AG09309 (cell line): ENCODE measurements at regions not wholly inside any gene's neighbourhood (a gene's known extent, or its start where the extent isn't known, plus 50 kb on each side); places are given as distances from the start of the nearest gene placed in this dataset.

Experiments
- DNase-seq: peaks from one replicate; pipeline ENCODE4 v3.0.0-alpha.2; 2010; ENCODE audit warnings: low read depth
- H3K4me3 ChIP-seq: 2 replicates; pipeline ENCODE4 v1.5.1; 2011; ENCODE audit warnings: mild to moderate bottlenecking, low read depth, low read length, moderate library complexity; ENCODE audit not compliant: control insufficient read depth
- CTCF ChIP-seq: IDR thresholded peaks from 2 replicates; pipeline ENCODE4 v1.5.1; 2011; ENCODE audit warnings: mild to moderate bottlenecking, low read depth, low read length, inconsistent platforms; ENCODE audit not compliant: insufficient read depth, control insufficient read depth; ENCODE audit errors: missing control alignments

- no peak for DNase-seq
- no peak overlapping the region for H3K4me3 ChIP-seq
These were observed 56.1 kb upstream of the ZNF800 start for GRCh38 chr7:127448566-127448965.

GRCh38 chr7:127447326-127447945 is 54.9 kb upstream of the ZNF800 start:
- H3K4me3 ChIP-seq = no peak overlapping the region
- peak; percentile 5 for DNase-seq
- peak; percentile 63 for TF ChIP-seq CTCF

More at GRCh38 chr7:127448566-127448965, 56.1 kb upstream of the ZNF800 start:
- TF ChIP-seq CTCF = no peak

GRCh38 chr7:127446842-127447241 is 54.3 kb upstream of the ZNF800 start:
- DNase-seq = no peak
- no peak for TF ChIP-seq CTCF
- no peak overlapping the region for H3K4me3 ChIP-seq
